H7 (cell line): ENCODE measurements at regions not wholly inside any gene's neighbourhood (a gene's known extent, or its start where the extent isn't known, plus 50 kb on each side); places are given as distances from the start of the nearest gene placed in this dataset.
"Not testable (repeated sequence)": the region's sequence is repeated elsewhere in the genome, so short reads cannot be mapped to it uniquely, and the experiment has no call there.

Source experiments
- DNase-seq: peaks from one replicate; pipeline ENCODE4 v3.0.0; 2012
- H3K27me3 ChIP-seq: 2 replicates; pipeline ENCODE4 v1.6.0; 2011; ENCODE audit warnings: mild to moderate bottlenecking, low read length; ENCODE audit not compliant: control insufficient read depth, insufficient read depth
- H3K36me3 ChIP-seq: replicated peaks from 2 replicates; pipeline ENCODE4 v1.5.1; 2011; ENCODE audit warnings: low read length; ENCODE audit not compliant: control insufficient read depth, insufficient read depth
- H3K4me3 ChIP-seq: 2 replicates; pipeline ENCODE4 v1.5.1; 2011; ENCODE audit warnings: low read depth, mild to moderate bottlenecking, control low read depth, low read length, moderate library complexity; ENCODE audit not compliant: insufficient read depth

DNA sequence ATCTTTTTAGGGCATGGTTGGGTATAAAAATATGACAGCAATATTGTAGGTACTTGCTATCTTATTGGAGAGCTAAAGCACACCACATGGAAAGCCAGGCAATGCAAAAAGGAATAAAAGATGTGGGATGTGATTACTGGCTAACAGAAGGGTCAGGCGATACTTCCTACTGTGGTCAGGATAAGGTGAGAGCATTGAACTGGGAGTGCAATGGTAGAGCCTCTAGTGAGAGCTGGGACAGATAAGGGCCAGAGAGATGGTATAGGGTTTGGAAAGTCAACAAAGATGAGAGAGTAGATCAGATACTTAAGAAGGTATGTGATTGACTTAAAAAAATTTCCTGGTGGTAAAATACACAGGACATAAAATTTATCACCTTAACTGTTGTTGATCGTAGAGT is 160.7 kb upstream of the MAN1A1 start:
- no peaks in the 10 kb centered on the region for H3K36me3 ChIP-seq
- no peak overlapping the region for H3K4me3 ChIP-seq
- H3K27me3 ChIP-seq: no peaks in the 10 kb centered on the region
- DNase-seq: no peak

DNA sequence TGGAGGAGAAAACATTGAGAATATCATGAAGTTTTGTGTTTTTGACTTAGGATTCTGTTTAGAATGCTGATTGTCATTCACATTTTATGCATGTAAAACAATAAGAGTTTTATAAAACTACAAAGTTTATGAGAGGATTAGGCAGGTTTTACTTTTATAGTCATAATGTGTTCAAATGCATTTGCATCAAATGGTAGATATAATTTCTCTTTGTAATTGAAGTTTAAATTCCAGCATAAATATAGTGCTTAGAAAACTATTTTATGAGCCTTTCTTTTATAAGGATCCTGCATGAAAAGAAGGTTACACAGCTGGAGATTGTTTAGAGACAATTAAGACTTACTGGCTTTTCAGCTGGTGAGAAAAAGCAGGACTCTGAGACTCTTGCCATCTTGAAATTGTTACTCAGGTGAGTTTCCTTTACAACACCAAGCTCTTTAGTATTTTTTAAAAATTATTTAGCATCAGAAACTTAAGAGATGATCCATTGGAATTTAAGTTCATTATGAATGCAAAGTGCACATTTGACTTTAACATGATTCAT is 157.1 kb upstream of the MAN1A1 start:
- no peaks in the 10 kb centered on the region for H3K27me3 ChIP-seq
- no peak for DNase-seq
- no peak overlapping the region for H3K4me3 ChIP-seq
- no peaks in the 10 kb centered on the region for H3K36me3 ChIP-seq

DNA sequence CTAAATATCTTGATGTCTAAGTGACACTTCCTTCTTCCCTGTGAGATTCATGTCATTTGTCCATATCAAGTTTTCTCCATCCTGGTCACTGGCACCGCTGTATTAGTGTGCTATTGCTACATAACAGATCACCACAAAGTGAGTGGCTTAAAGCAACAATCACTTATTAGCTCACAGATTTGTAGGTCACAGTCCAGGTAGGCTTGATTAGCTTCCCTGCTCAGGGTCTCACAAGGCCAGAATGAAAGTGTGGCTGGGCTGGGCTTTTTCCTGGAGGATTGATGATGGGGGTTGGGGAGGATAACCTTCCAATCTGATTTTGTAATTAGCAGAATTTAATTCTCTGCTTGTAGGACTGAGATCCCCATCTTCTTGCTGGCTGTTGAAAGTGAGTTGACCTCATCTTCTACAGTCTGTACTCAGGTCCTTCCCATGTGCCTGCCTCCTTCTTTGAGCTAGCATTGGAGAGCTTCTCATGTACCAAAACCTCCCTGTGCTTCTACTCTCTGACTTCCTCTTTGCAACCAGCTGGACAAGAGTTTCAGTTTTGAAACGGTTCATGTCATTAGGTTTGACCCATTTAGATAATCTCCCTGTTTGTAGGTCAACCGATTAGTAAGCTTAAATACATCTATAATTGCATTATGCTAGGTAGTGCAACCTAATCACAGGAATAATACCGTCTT is 152.4 kb upstream of the MAN1A1 start:
- Histone ChIP-seq H3K4me3 (no peak overlapping the region), H3K27me3 (no peaks in the 10 kb centered on the region), H3K36me3 (no peaks in the 10 kb centered on the region)
- no peak for DNase-seq

DNA sequence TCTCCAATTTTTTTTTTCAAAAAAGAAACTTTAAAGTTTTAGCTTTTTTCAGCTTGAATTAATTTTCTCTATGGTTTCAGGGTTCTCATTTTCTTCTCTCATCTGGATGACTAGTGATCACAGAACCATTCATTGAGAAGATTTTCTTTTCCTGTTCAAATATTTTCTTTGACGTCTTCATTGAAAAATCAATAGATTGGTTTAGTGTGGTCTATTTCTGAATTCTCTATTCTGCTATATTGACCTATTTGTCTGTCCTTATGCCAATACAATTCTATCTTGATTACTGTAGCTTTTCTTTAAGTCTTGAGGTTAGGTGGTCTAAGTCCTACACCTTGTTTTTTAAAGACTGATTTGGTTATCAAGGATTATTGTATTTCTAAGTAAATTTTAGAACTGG is 150.2 kb upstream of the MAN1A1 start:
- no peak for DNase-seq
- Histone ChIP-seq H3K36me3 (no peaks in the 10 kb centered on the region), H3K27me3 (no peaks in the 10 kb centered on the region), H3K4me3 (no peak overlapping the region)

DNA sequence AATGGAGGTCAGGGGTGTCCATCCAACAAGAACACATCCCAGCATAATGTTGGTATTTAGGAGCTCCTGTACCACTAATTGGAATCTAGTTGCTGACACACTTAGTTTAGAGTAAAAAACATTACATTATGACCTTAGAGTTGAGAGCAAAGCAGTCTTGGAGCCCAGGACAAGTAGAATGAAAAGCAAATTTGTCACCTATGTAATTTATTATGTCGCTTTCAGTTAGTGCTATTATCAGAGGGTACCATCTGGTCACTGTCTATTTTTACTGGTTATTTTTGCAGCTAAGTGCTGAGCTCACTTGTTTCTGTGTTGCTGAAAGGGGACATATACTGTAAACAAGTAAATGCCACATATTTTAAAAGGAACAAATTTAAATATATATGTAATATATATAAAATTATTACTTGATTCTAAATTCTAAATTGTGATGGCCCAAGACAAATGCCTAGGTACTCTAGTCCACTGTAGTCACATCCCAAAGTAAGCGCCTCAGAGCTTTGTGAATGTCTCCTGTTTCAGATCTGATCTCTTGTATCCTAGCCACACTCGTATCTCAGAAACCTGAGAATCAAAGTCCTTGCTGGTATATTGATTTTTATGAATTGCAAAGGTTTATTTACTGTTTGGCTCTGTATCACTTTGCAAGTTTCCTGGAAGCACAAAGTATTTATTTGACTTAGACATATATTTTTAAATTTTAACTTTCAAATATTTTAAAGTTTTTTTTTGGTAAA is 148.6 kb upstream of the MAN1A1 start:
- no peak overlapping the region for H3K4me3 ChIP-seq
- DNase-seq: no peak
- H3K27me3 ChIP-seq: no peaks in the 10 kb centered on the region
- no peaks in the 10 kb centered on the region for H3K36me3 ChIP-seq

DNA sequence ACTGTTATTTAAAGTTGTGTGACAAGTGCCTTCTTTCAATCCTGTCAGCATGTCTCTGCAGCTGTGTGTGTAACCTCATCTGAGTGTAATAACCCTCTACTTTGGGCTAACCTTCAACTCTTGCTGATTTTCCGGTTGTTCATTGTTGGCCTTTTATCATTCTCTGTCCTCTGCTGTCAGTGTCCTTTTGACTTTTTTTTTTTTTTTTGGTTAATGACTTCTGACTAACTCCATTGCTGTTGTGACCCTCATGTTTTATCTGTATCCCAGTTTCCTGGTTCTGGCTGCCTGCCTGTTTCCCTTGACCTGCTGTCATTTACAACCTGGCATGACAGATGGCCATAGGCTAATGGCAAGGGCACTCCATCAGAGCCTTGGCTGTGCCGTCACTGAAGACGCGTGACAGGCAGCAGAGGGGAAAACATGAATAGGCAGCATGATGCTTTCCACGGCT is 145.7 kb upstream of the MAN1A1 start:
- H3K27me3 ChIP-seq: no peaks in the 10 kb centered on the region
- no peak for DNase-seq
- H3K4me3 ChIP-seq: no peak overlapping the region
- H3K36me3 ChIP-seq: no peaks in the 10 kb centered on the region

DNA sequence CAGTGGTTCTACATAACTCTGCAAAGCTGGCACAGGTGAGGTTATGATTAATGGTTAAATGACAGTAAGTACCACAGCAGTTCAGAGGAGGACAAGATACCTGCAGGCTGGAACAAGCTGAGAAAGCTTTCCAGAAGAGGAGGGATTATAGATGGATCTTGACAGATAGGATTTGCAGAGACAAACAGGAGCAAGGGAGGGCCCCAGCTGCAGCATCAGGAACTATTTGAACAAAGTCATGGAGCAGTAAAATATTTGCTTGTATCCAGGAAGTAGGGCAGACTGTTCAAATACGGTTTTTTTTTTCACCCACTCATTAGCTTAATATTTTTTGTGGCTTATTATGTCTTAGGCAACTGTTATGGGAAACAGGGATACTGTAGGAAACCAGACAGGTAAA is 144.4 kb upstream of the MAN1A1 start:
- Histone ChIP-seq H3K36me3 (no peaks in the 10 kb centered on the region), H3K27me3 (no peaks in the 10 kb centered on the region), H3K4me3 (no peak overlapping the region)
- DNase-seq: no peak

DNA sequence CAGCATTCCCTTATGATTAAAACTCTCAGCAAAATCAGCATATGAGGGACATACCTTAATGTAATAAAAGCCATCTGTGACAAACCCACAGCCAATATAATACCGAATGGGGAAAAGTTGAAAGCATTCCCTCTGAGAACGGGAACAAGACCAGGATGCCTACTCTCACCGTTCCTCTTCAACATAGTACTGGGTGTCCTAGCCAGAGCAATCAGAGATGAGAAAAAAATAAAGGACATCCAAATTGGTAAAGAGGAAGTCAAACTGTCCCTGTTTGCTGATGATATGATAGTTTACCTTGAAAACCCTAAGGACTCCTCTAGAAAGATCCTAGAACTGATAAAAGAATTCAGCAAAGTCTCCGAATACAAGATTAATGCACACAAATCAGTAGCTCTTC is 141.6 kb upstream of the MAN1A1 start:
- not testable (repeated sequence) for H3K27me3 ChIP-seq, H3K4me3 ChIP-seq, H3K36me3 ChIP-seq, DNase-seq

DNA sequence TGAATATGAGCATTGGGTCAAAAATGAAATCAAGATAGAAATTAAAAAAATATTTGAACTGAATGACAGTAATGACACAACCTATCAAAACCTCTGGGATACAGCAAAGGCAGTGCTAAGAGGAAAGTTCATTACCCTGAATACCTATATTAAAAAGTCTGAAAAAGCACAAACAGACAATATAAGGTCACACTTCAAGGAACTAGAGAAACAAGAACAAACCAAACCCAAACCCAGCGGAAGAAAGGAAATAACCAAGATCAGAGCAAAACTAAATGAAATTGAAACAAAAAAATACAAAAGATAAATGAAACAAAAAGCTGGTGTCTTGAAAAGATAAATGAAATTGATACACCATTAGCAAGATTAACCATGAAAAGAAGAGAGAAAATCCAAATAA is 140.5 kb upstream of the MAN1A1 start:
- H3K27me3 ChIP-seq, DNase-seq, H3K4me3 ChIP-seq, H3K36me3 ChIP-seq: not testable (repeated sequence)

DNA sequence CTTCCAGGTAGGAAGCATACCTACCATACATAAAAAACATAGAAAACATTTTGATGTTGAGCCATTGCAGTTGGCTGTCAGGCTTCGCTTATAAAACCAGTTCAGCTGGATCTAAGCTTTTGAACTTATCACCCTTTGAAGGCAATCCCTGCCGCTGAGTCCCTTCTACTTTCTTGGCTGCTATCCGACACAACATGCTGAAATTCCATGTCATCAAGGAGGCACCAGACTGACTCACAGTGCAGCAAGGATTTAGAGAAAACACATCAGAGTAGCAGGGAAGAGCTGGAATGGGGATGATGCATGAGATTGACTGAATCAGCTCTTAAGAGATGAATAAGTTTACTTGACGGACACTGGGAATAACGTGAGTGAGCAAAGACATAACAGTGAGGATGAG is 135.0 kb upstream of the MAN1A1 start:
- Histone ChIP-seq H3K27me3 (no peaks in the 10 kb centered on the region), H3K36me3 (no peaks in the 10 kb centered on the region), H3K4me3 (no peak overlapping the region)
- no peak for DNase-seq

DNA sequence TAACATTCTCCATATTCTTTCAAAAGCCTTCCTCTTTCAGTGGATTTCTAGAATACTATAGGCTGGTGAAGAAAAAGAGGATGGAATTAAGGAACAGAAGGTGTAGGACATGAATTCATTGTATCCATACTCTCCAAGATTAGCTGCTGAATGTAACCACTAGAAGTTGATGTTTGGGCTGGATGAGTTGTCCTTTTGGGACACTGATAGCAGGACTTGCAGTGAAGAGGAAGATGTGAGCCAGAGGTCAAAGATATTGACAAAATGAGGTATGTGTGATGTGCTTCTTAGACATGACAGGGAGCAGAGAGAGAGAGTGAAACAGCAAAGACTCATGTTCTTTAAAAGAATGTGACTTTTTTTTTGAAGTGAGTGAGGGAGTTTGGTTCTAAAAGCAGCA is 134.3 kb upstream of the MAN1A1 start:
- Histone ChIP-seq H3K36me3 (no peaks in the 10 kb centered on the region), H3K4me3 (no peak overlapping the region), H3K27me3 (no peaks in the 10 kb centered on the region)
- DNase-seq: no peak

DNA sequence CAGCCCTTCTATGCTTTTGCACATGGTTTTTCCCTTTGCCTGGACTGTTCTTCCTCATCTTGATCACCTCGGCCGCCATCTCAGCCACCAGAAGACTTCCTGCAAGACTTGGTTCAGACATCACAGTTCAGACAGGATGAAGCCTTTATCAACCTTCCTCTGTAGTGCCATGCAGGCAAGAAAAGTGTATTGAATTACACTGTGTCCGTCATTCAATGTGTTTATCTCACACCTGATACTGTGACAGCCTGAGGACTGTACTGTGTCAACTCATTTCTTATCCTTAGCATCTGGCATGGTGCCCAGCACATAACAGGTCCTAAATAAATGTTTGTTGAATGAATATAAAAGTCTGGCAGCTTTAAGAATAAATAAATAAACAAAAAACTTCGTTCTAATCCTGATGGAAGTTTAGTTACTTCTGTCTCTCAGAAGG is 133.3 kb upstream of the MAN1A1 start:
- no peak for DNase-seq
- Histone ChIP-seq H3K4me3 (no peak overlapping the region), H3K27me3 (no peaks in the 10 kb centered on the region), H3K36me3 (no peaks in the 10 kb centered on the region)

DNA sequence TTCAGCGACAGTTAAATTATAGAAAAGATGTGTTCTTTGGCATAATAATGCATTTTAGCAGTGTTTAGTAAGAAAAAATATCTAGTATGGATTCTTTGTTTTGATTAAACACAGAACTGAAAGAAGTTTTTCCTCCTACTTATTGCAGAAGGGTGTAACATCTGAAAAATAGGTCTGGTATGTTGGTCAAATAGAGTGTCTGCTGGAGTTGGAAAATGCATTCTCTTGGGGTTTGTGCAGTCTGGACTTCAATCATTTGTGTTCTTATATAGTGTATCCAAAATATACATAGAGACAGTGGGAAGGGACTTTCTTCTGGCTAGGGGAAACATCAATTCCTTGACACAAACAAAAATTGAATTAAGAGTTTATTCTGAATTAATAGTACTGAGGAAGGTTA is 132.4 kb upstream of the MAN1A1 start:
- Histone ChIP-seq H3K4me3 (no peak overlapping the region), H3K36me3 (no peaks in the 10 kb centered on the region), H3K27me3 (no peaks in the 10 kb centered on the region)
- no peak for DNase-seq

DNA sequence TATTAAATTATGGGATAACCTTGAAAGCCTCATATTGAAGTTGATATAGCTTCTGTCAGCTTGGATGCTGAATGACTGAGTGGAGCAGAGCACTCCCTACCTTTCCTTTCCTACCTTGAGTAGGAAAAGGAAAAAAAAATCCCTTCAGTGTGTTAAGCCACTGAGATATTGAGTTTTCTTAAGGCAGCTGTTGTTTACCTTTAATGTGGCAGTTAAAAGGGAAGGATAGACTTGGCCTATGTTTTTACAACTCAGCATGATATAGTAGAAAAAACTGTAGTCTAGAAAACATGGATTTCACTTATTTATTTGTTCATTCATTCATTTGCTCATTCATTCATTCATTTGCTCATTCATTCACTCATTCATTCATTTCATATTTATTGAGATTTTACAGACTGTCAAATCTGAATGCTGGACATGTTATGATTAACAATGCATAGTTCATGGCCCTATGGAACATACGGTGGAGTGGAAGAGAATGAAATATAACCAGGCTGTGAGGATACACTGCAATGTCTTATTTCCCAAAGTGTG is 131.5 kb upstream of the MAN1A1 start:
- Histone ChIP-seq H3K36me3 (no peaks in the 10 kb centered on the region), H3K4me3 (no peak overlapping the region), H3K27me3 (no peaks in the 10 kb centered on the region)
- no peak for DNase-seq
